ENCODE measurements at regions not wholly inside any gene's neighbourhood (a gene's known extent, or its start where the extent isn't known, plus 50 kb on each side); places are given as distances from the start of the nearest gene placed in this dataset.

DNA sequence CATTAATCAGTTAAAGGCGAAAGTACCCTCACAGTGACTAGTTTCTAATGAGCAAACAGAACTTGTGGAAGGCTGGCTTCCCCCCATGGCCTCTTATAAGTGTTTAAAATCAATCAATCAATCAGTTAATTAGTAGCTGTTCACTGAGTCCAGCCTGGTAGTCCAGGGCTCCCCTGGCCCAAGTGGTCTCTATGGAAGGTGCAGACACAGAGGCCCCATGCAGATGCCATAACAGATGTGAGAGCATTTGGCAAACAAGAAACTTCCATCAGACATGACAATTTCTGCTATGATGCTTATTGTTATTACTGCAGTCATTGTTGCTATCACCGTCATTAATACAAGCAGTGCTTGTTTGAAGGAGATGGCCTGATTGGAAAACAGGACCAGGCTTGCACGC lies 179.0 kb upstream of the TSHZ3 start:
- WGBS = 87% methylated on average over 3 of the region's 3 CpGs
- H3K4me3 ChIP-seq (ENCODE audit: low read depth in 1 of 3, low read length in 3 of 3) = no peak overlapping the region

DNA sequence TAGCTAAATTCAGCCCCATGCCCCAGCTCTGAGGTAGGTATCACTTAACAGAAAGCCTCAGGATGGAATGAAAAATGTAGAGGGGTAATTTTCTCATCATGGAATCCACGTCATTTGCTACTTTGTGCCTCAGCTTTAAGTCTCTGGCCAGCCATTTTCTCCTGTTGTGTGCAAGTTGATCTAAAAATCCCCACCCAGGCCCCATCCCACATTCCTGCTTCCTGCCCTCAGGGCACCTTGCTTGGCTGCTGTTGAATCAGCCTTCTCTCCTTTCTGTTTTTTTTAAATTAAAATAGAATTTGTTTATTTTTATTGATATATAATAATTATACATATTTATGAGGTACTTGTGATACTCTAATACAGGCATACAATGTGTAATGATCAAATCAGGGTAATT lies 179.9 kb upstream of the TSHZ3 start:
- H3K4me1 ChIP-seq (ENCODE audit: control insufficient read depth in 4 of 4, insufficient read depth in 4 of 4, low read length in 3 of 4) = no peaks in the 10 kb centered on the region
- no peak overlapping the region for H3K27ac ChIP-seq (ENCODE audit: low read depth in 1 of 2, low read length in 2 of 2)
- no peak overlapping the region for H3K9ac ChIP-seq (ENCODE audit: low read depth in 1 of 2, low read length in 2 of 2)
- 74% methylated on average over 1 of the region's 1 CpG for WGBS
- H3K4me3 ChIP-seq (ENCODE audit: low read depth in 1 of 3, low read length in 3 of 3) = no peak overlapping the region
- H3K36me3 ChIP-seq (ENCODE audit: control insufficient read depth in 4 of 4, insufficient read depth in 3 of 4, low read depth in 1 of 4, low read length in 3 of 4) = no peaks in the 10 kb centered on the region
- H3K9me3 ChIP-seq (ENCODE audit: control insufficient read depth in 4 of 4, low read length in 3 of 4) = peaks cover 0 to 13% (median 3%) of the 10 kb centered on the region in 4 donors
- H3K27me3 ChIP-seq (ENCODE audit: control insufficient read depth in 4 of 4, insufficient read depth in 4 of 4, low read length in 3 of 4) = no peaks in the 10 kb centered on the region
- no peak for DNase-seq (ENCODE audit: low spot score)
- TF ChIP-seq HNF4A (conservative IDR thresholded peaks at IDR 0.05) (no peak), SP1 (IDR thresholded peaks at IDR 0.05) (no peak), TAF1 (conservative IDR thresholded peaks at IDR 0.05) (no peak), FOXA2 (IDR thresholded peaks at IDR 0.05) (no peak), HNF4G (IDR thresholded peaks at IDR 0.05) (no peak), RXRA (IDR thresholded peaks at IDR 0.05) (no peak), YY1 (IDR thresholded peaks at IDR 0.05) (no peak), NR2F2 (IDR thresholded peaks at IDR 0.05) (no peak), JUND (IDR thresholded peaks at IDR 0.05) (no peak)
- TF ChIP-seq, protein P1, sequence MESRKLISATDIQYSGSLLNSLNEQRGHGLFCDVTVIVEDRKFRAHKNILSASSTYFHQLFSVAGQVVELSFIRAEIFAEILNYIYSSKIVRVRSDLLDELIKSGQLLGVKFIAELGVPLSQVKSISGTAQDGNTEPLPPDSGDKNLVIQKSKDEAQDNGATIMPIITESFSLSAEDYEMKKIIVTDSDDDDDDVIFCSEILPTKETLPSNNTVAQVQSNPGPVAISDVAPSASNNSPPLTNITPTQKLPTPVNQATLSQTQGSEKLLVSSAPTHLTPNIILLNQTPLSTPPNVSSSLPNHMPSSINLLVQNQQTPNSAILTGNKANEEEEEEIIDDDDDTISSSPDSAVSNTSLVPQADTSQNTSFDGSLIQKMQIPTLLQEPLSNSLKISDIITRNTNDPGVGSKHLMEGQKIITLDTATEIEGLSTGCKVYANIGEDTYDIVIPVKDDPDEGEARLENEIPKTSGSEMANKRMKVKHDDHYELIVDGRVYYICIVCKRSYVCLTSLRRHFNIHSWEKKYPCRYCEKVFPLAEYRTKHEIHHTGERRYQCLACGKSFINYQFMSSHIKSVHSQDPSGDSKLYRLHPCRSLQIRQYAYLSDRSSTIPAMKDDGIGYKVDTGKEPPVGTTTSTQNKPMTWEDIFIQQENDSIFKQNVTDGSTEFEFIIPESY (IDR thresholded peaks at IDR 0.05) = no peak
- TF ChIP-seq, protein P2, sequence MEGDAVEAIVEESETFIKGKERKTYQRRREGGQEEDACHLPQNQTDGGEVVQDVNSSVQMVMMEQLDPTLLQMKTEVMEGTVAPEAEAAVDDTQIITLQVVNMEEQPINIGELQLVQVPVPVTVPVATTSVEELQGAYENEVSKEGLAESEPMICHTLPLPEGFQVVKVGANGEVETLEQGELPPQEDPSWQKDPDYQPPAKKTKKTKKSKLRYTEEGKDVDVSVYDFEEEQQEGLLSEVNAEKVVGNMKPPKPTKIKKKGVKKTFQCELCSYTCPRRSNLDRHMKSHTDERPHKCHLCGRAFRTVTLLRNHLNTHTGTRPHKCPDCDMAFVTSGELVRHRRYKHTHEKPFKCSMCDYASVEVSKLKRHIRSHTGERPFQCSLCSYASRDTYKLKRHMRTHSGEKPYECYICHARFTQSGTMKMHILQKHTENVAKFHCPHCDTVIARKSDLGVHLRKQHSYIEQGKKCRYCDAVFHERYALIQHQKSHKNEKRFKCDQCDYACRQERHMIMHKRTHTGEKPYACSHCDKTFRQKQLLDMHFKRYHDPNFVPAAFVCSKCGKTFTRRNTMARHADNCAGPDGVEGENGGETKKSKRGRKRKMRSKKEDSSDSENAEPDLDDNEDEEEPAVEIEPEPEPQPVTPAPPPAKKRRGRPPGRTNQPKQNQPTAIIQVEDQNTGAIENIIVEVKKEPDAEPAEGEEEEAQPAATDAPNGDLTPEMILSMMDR (IDR thresholded peaks at IDR 0.05; ENCODE audit: low read depth, low read length, missing input control) = no peak
- TF ChIP-seq, protein P3, sequence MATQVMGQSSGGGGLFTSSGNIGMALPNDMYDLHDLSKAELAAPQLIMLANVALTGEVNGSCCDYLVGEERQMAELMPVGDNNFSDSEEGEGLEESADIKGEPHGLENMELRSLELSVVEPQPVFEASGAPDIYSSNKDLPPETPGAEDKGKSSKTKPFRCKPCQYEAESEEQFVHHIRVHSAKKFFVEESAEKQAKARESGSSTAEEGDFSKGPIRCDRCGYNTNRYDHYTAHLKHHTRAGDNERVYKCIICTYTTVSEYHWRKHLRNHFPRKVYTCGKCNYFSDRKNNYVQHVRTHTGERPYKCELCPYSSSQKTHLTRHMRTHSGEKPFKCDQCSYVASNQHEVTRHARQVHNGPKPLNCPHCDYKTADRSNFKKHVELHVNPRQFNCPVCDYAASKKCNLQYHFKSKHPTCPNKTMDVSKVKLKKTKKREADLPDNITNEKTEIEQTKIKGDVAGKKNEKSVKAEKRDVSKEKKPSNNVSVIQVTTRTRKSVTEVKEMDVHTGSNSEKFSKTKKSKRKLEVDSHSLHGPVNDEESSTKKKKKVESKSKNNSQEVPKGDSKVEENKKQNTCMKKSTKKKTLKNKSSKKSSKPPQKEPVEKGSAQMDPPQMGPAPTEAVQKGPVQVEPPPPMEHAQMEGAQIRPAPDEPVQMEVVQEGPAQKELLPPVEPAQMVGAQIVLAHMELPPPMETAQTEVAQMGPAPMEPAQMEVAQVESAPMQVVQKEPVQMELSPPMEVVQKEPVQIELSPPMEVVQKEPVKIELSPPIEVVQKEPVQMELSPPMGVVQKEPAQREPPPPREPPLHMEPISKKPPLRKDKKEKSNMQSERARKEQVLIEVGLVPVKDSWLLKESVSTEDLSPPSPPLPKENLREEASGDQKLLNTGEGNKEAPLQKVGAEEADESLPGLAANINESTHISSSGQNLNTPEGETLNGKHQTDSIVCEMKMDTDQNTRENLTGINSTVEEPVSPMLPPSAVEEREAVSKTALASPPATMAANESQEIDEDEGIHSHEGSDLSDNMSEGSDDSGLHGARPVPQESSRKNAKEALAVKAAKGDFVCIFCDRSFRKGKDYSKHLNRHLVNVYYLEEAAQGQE (IDR thresholded peaks at IDR 0.05) = no peak
- TF ChIP-seq, protein P4, sequence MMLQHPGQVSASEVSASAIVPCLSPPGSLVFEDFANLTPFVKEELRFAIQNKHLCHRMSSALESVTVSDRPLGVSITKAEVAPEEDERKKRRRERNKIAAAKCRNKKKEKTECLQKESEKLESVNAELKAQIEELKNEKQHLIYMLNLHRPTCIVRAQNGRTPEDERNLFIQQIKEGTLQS (IDR thresholded peaks at IDR 0.05) = no peak

More for the DNA sequence above, 179.0 kb upstream of the TSHZ3 start:
- TF ChIP-seq, protein P5, sequence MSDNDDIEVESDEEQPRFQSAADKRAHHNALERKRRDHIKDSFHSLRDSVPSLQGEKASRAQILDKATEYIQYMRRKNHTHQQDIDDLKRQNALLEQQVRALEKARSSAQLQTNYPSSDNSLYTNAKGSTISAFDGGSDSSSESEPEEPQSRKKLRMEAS (IDR thresholded peaks at IDR 0.05) = no peak
- TF ChIP-seq EGR1 (IDR thresholded peaks at IDR 0.05; ENCODE audit: low read depth in 2 of 2) = no peak
- TF ChIP-seq JUND (IDR thresholded peaks at IDR 0.05) = no peak
- TF ChIP-seq, protein P2 (IDR thresholded peaks at IDR 0.05; ENCODE audit: low read depth, low read length, missing input control) = no peak
- TF ChIP-seq RXRA (IDR thresholded peaks at IDR 0.05) = no peak
- TF ChIP-seq SP1 (IDR thresholded peaks at IDR 0.05) = no peak
- TF ChIP-seq TAF1 (conservative IDR thresholded peaks at IDR 0.05) = no peak
- TF ChIP-seq HNF4G (IDR thresholded peaks at IDR 0.05) = no peak
- no peak for TF ChIP-seq FOXA2 (IDR thresholded peaks at IDR 0.05)
- TF ChIP-seq, protein P1 (IDR thresholded peaks at IDR 0.05) = no peak
- TF ChIP-seq, protein P4 (IDR thresholded peaks at IDR 0.05) = no peak
- no peak for TF ChIP-seq HNF4A (conservative IDR thresholded peaks at IDR 0.05)
- TF ChIP-seq GABPA (IDR thresholded peaks at IDR 0.05 in 1 of 2, conservative IDR thresholded peaks at IDR 0.05 in 1 of 2) = no peak
- Histone ChIP-seq H3K27me3 (ENCODE audit: control insufficient read depth in 4 of 4, insufficient read depth in 4 of 4, low read length in 3 of 4) (no peaks in the 10 kb centered on the region), H3K36me3 (ENCODE audit: control insufficient read depth in 4 of 4, insufficient read depth in 3 of 4, low read depth in 1 of 4, low read length in 3 of 4) (no peaks in the 10 kb centered on the region), H3K9me3 (ENCODE audit: control insufficient read depth in 4 of 4, low read length in 3 of 4) (peaks cover 0 to 13% (median 3%) of the 10 kb centered on the region in 4 donors), H3K27ac (ENCODE audit: low read depth in 1 of 2, low read length in 2 of 2) (no peak overlapping the region), H3K4me1 (ENCODE audit: control insufficient read depth in 4 of 4, insufficient read depth in 4 of 4, low read length in 3 of 4) (no peaks in the 10 kb centered on the region), H3K9ac (ENCODE audit: low read depth in 1 of 2, low read length in 2 of 2) (no peak overlapping the region)
- DNase-seq (ENCODE audit: low spot score) = no peak
